ENCODE measurements at regions not wholly inside any gene's neighbourhood (a gene's known extent, or its start where the extent isn't known, plus 50 kb on each side); places are given as distances from the start of the nearest gene placed in this dataset.

- TF ChIP-seq CTCF (IDR thresholded peaks at IDR 0.05; ENCODE audit: insufficient read depth, low read length) = no peak
- TF ChIP-seq REST (IDR thresholded peaks at IDR 0.05; ENCODE audit: insufficient replicate concordance, low read depth) = no peak
- no peak for TF ChIP-seq SPI1 (IDR thresholded peaks at IDR 0.05; ENCODE audit: borderline replicate concordance, low read depth)
- TF ChIP-seq POLR2AphosphoS5 (IDR thresholded peaks at IDR 0.05; ENCODE audit: low read depth) = no peak
Measured at GRCh38 chr2:200730302-200730701, 81.4 kb upstream of the BZW1 start.

Data from HL-60 (cell line).